HG03039 (cell line): ENCODE measurements at regions not wholly inside any gene's neighbourhood (a gene's known extent, or its start where the extent isn't known, plus 50 kb on each side); places are given as distances from the start of the nearest gene placed in this dataset.
"Not testable (repeated sequence)": the region's sequence is repeated elsewhere in the genome, so short reads cannot be mapped to it uniquely, and the experiment has no call there.

Experiments
- ATAC-seq: cut with Tn5 transposase; IDR thresholded peaks from one replicate; pipeline ENCODE4 v1.9.1; 2021; ENCODE audit warnings: mild to moderate bottlenecking, moderate library complexity; ENCODE audit not compliant: unreplicated experiment

GRCh38 chr5:36389245-36389644 lies 87.5 kb upstream of the RANBP3L start:
- ATAC-seq, result no peak

GRCh38 chr5:36390640-36391039 lies 88.9 kb upstream of the RANBP3L start:
- ATAC-seq, result no peak

GRCh38 chr5:36392186-36392585 lies 90.5 kb upstream of the RANBP3L start:
- no peak for ATAC-seq

GRCh38 chr5:36392818-36393217 lies 91.1 kb upstream of the RANBP3L start:
- ATAC-seq, result no peak

- ATAC-seq, result no peak
These were observed 92.1 kb upstream of the RANBP3L start for GRCh38 chr5:36393656-36394428.

GRCh38 chr5:36395260-36395659 lies 93.6 kb upstream of the RANBP3L start:
- ATAC-seq, result no peak

GRCh38 chr5:36395947-36396346 lies 94.2 kb upstream of the RANBP3L start:
- ATAC-seq, result not testable (repeated sequence)

GRCh38 chr5:36396640-36397039 lies 94.9 kb upstream of the RANBP3L start:
- no peak for ATAC-seq

GRCh38 chr5:36397901-36398536 lies 96.3 kb upstream of the RANBP3L start:
- no peak for ATAC-seq

GRCh38 chr5:36402512-36402906 lies 100.8 kb upstream of the RANBP3L start:
- ATAC-seq, result no peak

GRCh38 chr5:36403632-36404311 lies 102.1 kb upstream of the RANBP3L start:
- ATAC-seq, result no peak

GRCh38 chr5:36406023-36406422 lies 104.3 kb upstream of the RANBP3L start:
- no peak for ATAC-seq

- no peak for ATAC-seq
These were observed 105.7 kb upstream of the RANBP3L start for GRCh38 chr5:36407396-36407795.

- ATAC-seq, result not testable (repeated sequence)
These were observed 108.0 kb upstream of the RANBP3L start for GRCh38 chr5:36409711-36410110.

GRCh38 chr5:36410672-36411071 lies 109.0 kb upstream of the RANBP3L start:
- not testable (repeated sequence) for ATAC-seq

GRCh38 chr5:36414869-36415282 lies 113.2 kb upstream of the RANBP3L start:
- ATAC-seq, result no peak

- ATAC-seq, result no peak
These were observed 114.9 kb upstream of the RANBP3L start for GRCh38 chr5:36416605-36417004.

- no peak for ATAC-seq
These were observed 115.5 kb upstream of the RANBP3L start for GRCh38 chr5:36417221-36417620.

- no peak for ATAC-seq
These were observed 116.0 kb upstream of the RANBP3L start for GRCh38 chr5:36417668-36418067.

- no peak for ATAC-seq
These were observed 116.7 kb upstream of the RANBP3L start for GRCh38 chr5:36418152-36418979.

- ATAC-seq, result no peak
These were observed 119.6 kb upstream of the RANBP3L start for GRCh38 chr5:36421256-36421655.
